GM21526 (cell line): ENCODE measurements at regions not wholly inside any gene's neighbourhood (a gene's known extent, or its start where the extent isn't known, plus 50 kb on each side); places are given as distances from the start of the nearest gene placed in this dataset.

Experiments
- ATAC-seq: cut with Tn5 transposase; IDR thresholded peaks from one replicate; pipeline ENCODE4 v1.9.1; 2021; ENCODE audit warnings: moderate library complexity; ENCODE audit not compliant: unreplicated experiment, low FRiP score

DNA sequence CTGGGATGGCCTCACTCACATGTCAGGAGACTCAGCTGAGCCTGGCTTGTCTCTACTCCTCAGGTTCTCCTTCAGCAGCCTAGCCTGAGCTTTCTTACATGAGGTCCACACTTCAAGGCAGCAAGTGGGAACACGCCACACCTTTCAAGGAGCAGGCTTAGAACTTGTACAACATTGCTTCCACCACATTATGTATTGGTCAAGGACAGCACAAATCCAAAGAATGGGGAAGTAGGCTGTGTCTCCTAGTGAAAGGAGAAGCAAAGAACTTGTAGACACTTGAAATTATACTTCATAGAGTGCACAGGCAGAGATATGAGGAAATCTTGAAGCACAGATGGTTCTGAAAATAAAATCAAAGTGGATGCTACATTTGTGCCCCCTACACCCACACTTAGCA is 120.9 kb upstream of the NOCT start:
- ATAC-seq, result no peak

DNA sequence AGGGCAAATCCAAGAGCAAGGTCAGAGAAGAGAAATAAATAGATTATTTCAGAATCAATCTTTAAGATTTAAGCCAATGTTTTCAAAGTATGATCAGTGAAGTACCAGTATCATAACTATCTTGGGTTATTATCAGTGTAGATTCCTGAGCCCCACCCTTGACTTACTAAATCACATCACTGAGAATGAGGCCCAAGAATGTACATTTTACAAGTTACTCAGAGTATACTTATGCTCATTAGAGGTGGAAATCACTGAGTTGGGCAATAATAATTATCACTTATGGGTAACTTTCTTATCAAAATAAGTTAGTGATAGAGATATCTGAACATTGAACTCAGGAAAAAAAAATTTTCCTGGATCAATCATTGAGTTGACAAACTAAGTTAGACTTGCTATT is 121.6 kb upstream of the NOCT start:
- no peak for ATAC-seq

DNA sequence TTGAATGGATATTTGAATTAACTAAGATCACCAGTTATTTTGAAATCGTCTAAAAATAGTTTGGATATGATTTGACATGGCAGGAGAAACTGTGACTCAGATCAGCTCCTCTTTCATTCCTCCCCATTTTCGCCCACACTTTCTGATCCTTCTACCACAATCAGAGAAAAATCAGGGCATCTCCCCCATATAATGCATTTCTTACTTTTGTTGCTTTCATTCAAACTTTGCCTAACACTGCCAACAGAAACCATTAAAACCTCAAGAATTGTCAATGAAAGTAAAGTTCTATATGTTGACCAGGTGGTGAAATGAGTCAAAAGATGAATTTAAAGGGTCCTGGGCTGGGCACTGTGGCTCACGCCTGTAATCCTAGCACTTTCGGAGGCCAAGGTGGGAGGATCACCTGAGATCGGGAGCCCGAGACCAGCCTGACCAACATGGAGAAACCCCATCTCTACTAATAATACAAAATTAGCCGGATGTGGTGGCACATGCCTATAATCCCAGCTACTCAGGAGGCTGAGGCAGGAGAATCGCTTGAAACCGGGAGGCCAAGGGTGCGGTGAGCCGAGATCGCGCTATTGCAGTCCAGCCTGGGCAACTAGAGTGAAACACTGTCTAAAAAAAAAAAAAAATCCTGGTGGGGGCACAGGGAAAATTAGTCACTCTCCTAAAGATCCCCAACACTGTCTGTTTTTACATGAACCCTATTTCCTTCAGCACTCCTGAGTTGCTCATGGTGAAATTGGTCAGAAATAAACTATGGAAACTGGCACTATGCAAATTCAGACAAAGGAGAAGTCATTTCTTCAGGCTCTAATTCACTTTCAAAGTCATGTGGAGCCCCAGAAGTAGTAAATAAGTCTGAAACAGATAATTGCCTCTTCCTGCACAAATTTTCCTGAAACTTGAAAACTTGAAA is 122.8 kb upstream of the NOCT start:
- no peak for ATAC-seq

DNA sequence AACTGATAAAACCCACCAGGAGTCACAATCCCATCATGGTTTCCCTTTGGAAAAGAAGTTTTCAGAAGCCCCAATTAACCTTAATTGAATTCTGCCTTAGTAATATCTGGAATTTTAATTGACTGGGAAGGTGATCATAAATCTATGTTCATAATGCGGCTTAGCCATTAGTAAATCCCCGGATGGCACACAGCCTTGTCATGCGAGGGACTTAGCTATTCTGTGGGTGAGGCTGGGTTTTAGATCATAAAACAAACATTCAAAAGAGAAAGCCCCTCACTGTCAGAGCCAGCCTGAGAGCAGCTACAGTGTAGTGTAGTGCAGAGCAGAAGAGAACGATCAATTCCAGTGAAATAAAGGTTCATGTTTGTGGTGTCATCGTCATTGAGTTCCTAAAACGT is 124.0 kb upstream of the NOCT start:
- no peak for ATAC-seq

DNA sequence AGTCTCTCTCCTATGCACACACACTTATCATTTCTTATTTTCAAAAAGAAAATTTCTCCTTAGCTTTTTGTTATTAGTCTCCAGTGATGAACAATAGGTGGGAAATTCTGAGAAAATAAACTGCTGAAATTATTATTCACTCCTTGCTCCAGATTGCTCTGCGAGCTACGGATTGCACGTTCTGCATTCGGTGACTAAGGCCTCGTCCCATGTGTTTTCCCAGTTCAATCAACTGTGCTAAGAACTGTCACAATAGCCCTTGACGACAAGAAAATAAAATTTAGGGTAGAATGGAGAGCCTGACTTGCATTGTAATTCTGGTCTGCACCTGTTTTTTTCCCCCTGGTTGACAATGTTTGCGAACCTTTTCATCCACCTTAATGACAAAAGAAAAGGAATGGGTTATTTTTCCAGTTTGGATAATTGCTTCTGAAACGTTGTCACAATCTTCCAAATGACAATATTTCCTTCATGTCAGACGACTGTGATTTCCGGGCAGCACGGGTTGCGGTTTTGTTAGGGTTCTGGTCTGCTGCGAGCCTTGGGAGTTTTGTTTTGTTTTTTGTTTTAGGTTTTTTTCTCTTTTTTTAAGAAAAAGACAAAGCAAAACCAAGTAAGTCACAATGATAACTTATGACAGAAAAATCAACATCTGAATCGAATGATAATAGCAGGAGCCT is 124.5 kb upstream of the NOCT start:
- ATAC-seq, result no peak

DNA sequence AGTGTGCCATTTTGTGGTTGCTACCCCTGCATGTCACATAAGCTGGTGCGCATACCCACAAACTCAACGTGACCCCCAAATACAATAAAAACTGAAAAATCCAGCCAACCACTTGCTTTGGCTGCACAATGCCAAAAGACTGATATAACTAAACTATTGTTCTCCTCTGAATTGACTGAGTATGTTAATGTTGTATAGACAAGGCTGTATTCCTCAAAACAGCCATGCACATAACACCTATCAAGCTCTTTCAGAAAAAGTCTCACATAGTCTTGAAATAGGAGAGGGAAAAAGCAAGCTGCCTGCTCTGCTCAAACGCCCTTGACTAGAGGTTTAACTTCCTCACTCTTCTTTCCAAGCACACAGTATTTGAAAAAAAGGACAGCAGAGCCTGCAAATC is 126.4 kb upstream of the NOCT start:
- ATAC-seq, result no peak

DNA sequence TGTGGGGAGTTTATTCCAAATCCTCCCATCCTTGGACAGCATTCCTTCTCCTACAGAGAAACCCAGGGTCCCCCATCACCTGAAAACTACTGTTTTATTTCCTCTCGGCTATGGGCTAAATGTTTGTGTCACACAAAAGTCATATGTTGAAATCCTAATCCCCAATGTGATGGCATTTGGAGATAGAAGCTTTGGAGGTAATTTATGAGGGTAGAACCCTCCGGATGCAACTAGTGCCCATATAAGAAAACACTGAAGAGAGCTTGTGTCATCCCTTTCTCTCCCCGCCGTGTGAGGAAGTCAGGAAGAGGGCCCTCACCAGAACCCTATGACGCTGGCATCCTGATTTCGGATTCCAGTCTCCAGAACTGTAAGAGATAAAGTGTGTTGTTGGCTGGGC is 127.8 kb upstream of the NOCT start:
- ATAC-seq, result no peak

DNA sequence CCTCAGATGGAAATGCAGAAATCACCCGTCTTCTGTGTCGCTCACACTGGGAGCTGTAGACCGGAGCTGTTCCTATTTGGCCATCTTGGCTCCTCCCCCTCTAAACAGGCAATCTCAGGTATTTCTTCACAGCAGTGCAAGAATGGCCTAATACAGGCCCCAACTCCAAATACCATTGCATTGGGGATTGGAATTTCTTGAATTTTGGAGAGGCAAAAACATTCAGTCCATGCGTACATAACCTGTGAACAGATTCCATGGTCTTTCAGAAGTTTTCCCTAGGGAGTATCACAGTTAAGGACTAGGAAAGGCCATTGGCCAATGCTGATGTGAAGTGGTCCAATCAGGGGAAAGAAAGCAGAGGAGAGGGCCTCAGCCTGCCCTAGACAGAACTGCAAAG is 128.2 kb upstream of the NOCT start:
- ATAC-seq, result no peak

DNA sequence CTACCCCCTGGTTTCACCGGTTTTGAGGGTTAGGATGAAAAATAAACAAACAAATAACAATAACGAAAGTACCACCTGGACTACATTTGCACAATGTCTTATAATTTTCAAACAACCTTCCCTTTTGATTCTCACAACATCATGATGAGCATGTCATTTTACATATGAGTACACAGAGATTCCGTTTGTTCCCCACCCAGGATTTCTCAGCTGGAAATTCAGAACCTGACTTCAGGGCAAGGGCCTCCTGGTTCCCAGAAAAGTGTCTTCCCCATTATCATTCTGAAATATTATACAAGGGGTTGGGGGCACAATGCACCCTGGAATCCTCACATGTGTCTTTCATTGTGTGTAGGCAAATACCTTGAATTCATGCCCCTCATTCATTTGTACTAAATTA is 135.8 kb upstream of the NOCT start:
- ATAC-seq, result no peak

DNA sequence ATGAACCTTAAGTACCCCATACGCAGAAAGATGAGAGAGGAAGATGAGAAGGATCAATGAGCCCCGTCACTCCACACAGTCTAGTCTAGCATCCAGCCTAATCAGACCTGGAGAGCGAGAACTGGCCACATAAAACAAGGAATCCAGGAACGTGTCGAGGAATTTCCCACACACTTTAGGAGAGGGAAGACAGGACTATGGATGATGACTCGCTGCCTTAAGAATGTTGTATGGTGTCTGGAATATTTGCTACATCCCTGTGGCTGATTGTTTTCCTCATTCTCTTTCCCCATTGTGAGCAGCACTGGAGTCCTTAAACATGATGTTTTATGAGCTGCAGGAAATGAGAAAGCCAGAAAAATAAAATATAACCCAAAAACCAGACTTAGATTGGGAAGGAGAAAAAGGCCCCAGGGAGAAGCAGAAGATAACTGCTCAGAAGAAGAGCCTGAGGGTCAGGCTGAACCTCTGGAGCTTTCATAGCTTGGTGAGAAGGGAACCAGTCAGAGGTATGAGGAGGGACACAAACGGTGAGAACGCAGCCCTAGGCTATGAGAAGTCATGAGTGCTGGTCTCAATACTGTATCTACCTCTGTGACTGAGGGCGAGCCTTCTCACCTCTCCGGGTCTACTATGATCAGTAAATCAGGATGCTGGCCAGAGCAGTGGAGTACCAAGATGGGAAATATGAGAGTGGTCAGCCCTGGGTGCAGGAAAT is 139.5 kb upstream of the NOCT start:
- ATAC-seq, result no peak

DNA sequence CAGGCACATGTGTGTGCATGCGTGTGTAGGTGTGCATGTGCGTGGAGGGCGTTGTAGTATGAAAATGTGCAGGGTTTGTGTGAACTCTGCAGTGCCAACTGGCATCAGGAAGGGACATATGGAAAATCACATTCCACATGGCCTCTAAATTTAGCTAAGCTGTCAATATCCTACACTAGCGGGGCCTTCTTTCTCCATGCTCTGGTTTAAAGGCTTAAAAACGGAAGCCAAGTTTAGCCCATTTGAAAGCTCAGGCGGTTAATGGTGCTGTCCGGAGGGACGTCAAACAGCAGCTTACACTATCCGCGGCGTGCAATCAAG is 144.1 kb upstream of the NOCT start:
- ATAC-seq, result no peak

DNA sequence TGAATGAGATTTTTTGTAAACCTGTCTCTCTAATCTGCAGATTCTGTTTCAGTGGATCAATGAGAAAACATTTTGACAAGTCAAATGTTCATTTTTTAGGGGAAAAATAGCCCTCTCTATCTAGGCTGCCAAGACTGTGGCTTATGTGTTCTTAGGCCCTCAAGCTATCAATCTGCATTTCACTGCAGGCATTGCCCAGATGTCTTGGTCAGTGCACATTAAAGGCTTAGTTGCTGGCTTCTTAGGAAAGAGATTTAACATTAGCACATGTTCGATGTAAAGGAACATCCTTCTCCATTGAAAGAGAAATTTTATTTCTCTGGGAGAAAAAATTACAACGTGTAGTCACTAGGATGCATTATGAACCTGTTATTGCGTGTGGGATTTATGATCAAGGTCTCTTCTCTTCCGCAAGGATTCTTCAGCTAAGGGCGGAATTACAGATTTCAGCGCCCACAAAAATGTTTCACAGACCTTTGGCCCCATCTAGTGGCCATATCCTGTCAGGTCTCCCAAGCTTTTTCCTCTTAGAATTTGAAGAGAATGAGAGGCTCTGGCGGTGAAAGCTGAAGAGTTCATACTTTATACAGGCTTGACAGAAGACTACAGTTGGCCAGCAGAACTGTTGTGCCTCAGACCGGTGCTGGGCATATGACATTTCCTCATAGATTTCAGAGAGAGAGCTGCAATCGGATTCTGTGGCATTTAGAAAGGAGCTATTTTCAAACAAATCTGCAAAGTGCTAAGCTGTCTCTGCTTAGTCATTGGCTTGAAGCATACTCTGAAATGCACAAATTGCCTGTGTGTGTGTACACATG is 144.6 kb upstream of the NOCT start:
- ATAC-seq, result peak; percentile 86

DNA sequence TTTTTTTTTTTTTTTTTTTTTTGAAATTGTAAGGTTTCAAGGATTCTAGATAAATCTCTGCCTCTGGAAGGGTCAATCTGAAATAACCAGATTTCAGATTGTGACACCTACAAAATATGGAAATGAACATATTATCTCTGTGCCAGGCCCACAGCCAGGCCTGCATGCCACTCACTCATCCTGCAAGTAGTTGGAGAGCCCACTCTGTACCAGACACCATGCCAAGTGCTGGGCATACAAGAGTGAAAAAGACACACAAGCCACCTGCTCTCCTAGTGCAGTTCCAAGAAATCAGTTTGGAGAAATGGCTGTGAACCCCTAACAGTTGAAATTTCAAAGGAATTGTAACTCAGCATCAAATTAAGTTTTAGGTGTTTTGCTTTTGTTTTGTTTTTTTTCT is 145.9 kb upstream of the NOCT start:
- no peak for ATAC-seq

DNA sequence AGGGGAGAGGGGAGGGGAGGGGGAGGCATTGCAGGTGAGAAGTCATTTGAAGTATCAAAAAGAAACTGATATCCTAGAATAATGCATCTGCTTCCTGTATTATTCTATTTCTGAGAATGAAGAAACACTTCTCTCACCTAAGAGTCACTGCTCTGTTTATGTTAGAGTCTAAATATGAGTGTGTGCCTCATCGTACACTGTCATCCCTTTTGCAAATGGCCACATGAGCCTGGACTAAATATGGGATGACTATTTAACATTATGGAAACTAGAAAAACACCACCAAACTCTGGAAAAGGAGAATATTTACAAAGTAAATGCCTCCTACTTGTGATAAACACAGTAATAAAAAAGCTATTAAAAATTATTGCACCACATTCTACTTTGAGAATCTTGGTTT is 146.4 kb upstream of the NOCT start:
- ATAC-seq, result no peak

DNA sequence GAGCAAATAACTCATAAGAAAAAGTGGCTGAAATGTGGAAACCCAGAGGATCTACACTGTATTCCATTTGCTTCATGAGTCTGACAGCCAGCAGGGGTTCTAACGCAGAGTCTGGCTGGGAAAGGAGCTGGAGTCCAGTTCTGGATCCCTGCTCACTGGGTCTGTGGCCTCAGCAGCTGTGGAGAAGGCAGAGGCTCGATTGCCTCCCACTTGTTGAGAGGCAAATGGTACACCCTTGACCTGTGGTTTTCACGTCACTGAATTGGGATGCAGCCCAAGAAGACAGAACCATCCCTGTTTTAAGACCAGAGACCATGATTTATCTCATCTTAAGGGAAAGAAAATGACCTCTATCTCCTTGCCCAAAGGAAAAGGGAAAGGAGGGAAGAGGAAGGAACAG is 147.0 kb upstream of the NOCT start:
- ATAC-seq, result no peak

DNA sequence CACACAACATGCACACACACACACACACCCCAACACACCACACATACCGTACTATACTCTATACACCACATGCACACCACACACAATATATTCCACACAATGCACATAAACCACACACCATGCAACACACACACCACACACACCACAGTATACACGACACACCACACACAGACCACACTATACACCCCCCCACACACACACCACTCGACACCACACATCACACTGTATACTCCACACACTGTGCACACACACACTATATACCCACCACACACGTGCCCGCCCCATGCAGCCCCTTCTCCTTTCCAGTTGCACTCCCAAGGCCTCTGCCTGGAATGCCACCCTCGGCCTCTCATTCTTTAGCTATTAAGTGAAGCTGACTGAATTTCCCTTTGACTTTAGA is 148.2 kb upstream of the NOCT start:
- no peak for ATAC-seq

DNA sequence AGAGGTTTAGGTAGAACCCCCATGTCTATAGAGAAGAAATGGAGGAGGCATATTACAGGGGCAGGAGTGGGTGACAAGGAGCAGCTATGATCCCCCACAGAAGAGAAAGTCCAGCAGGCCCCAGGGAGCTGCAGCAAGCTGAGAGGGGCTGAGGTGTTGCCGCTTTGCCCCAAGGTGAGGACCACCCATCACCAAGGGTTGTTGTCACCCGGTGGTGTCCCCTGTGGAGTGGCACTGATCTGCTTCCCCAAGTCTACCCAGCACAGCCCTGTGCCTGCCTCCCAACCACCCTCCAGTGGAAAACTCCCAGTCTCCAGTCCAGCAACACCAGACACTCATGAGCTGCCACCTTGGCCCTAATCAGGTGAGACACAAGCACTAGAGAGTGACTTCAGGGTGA is 149.3 kb upstream of the NOCT start:
- ATAC-seq, result no peak

DNA sequence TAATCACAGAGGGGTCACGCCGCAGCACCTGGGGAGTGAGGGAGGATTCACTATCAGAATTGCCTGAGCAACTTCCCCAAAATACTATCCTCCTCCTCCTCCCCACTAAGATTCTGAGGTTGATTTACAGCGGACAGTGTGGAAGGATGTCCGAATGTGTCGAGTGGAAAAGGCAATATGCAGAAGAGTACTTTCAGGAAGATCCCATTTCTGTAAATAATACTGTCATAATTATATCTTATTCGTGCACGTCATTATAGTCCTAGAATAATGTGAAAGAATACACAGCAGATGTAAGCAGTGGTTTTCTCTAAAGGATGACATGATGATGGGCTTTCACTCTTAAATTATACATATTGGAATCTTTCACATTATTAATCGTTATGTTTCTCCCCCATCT is 149.8 kb upstream of the NOCT start:
- ATAC-seq, result no peak

DNA sequence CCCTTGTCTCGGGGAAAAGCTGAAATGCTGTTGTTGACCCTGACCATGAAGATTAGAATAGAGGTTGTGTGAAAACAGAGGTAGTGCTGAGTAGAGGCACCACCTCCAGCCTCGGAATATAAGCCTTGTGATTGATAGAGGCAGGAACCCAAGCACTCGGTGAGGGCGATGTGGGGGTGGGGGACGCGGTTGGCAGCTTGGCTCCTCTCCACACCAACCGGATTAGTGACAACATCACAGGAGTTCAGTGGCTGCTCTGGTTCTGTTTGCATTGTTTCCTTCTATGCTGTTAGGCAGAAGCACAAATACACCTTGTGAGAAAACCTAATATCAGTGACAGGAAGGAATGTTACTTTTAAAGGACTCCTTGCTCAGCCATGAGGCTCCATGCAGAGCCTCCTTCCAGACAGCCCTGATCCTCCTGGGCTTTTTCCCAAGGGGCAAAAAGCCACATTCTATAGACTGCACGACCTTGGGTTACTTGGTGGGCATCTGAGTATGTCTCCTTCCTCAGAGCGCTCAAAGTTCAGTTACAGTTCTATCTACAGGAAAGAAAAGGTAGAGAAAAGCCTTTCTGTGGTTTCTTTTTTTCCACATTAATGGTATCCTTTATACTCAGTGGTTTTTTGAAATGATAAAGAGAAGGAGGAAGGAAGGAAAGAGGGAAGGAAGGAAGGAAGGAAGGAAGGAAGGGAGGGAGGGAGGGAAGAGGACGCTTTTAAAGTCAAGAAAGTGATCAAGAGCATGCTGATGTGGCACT is 150.4 kb upstream of the NOCT start:
- ATAC-seq, result no peak

DNA sequence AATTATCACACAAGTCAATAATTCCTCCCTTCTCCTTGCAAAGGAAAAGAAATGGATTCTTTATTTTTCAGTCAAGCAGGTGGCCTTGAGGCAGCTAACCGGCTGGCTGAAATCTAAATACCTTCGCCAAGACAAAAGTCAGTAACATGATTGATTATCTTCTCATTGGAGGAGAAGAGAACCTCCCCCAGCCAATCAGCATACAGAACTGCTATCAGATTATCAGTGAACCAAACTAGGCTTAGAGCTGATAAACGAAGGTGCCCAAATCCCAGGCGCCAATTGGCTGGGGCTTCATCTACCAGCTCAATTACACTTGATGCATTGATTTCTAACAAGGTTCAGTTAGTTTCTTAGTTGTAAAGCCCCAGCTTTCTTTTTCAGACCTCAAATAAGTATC is 152.4 kb upstream of the NOCT start:
- ATAC-seq, result no peak
